GM12878 (cell line): ENCODE measurements at regions not wholly inside any gene's neighbourhood (a gene's known extent, or its start where the extent isn't known, plus 50 kb on each side); places are given as distances from the start of the nearest gene placed in this dataset.

ENCODE experiments used
- CEBPB ChIP-seq, 2 experiments: fragments of 150-350 bp in 1 of 2; IDR thresholded peaks; 2 replicates each; pipeline ENCODE4 v1.6.1; 2012 to 2014; ENCODE audit warnings: low read depth in 2 of 2, low read length in 2 of 2, borderline replicate concordance in 1 of 2, inconsistent platforms in 1 of 2
- CHD1 ChIP-seq: IDR thresholded peaks from 2 replicates; pipeline ENCODE4 v1.6.1; 2012; ENCODE audit warnings: low read depth, low read length, improper control_type of control experiment
- CHD4 ChIP-seq: fragments of 200-600 bp; sonication (generic); IDR thresholded peaks from 2 replicates; pipeline ENCODE4 v1.6.1; 2016; ENCODE audit warnings: mild to moderate bottlenecking
- EP300 ChIP-seq, 2 experiments: fragments of 150-350 bp in 1 of 2; IDR thresholded peaks; 2 replicates each; pipeline ENCODE4 v1.6.1; 2011 to 2012; ENCODE audit warnings: low read depth in 2 of 2, low read length in 2 of 2, borderline replicate concordance in 1 of 2, improper control_type of control experiment in 1 of 2, inconsistent platforms in 1 of 2; ENCODE audit not compliant: control insufficient read depth in 1 of 2
- EZH2 ChIP-seq: IDR thresholded peaks from 2 replicates; pipeline ENCODE4 v1.6.1; 2012; ENCODE audit warnings: low read depth, mild to moderate bottlenecking, control low read depth, inconsistent platforms, low read length, borderline replicate concordance; ENCODE audit not compliant: control insufficient read depth
- JUND ChIP-seq: IDR thresholded peaks from 2 replicates; pipeline ENCODE4 v1.6.1; 2012; ENCODE audit warnings: low read depth, mild to moderate bottlenecking, low read length, improper control_type of control experiment, moderate library complexity
- MYC ChIP-seq: IDR thresholded peaks from 2 replicates; pipeline ENCODE4 v1.6.1; 2011; ENCODE audit warnings: mild to moderate bottlenecking, low read length, moderate library complexity, inconsistent platforms; ENCODE audit not compliant: insufficient read depth, insufficient replicate concordance, insufficient read length, severe bottlenecking
- SPI1 ChIP-seq: IDR thresholded peaks from 2 replicates; pipeline ENCODE4 v1.6.1; 2011; ENCODE audit warnings: low read depth, mild to moderate bottlenecking, low read length, moderate library complexity, borderline replicate concordance; ENCODE audit not compliant: insufficient read depth
- ZNF217 ChIP-seq: fragments of 450-650 bp; IDR thresholded peaks from 2 replicates; pipeline ENCODE4 v1.6.1; 2017; ENCODE audit warnings: antibody characterized with exemption, mild to moderate bottlenecking
- TF ChIP-seq, protein P1 (sequence below), 3 experiments: IDR thresholded peaks in 2 of 3; conservative IDR thresholded peaks in 1 of 3; 2 replicates each; pipeline ENCODE4 v1.5.1; 2011; ENCODE audit warnings: low read depth in 3 of 3, low read length in 3 of 3, mild to moderate bottlenecking in 3 of 3, control low read depth in 2 of 3, moderate library complexity in 2 of 3, inconsistent platforms in 1 of 3, mixed read lengths in 1 of 3; ENCODE audit not compliant: control insufficient read depth in 2 of 3, insufficient read depth in 1 of 3; ENCODE audit errors: extremely low read depth in 1 of 3
- TF ChIP-seq, protein P2 (sequence below): IDR thresholded peaks from 2 replicates; pipeline ENCODE4 v1.6.1; 2012; ENCODE audit warnings: low read length, inconsistent platforms
- TF ChIP-seq, protein P3 (sequence below): fragments of 450-650 bp; IDR thresholded peaks from 2 replicates; pipeline ENCODE4 v1.6.1; 2017; ENCODE audit warnings: mild to moderate bottlenecking, moderate library complexity
- TF ChIP-seq, protein P4 (sequence below): IDR thresholded peaks from 2 replicates; pipeline ENCODE4 v1.6.1; 2012; ENCODE audit warnings: low read depth, low read length, improper control_type of control experiment

DNA sequence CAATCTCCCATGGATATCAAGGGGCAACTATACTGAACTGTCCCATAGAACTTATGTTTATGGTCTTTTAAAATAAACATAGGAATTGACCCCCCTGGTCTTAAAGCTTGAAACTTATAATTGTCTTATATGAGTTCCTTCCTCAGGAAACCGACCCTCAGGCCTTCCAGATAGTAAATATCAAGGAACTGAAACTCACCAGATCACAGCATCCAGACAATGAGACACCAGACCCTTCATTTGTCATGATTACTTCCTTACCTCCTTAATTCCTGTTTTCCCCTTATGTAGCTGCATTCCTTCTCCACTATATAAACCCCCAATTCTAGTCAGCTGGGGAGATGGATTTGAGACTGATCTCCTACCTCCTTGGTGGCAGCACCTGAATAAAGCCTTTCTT, 94.8 kb upstream of the GRPR start:
- TF ChIP-seq, protein P1, sequence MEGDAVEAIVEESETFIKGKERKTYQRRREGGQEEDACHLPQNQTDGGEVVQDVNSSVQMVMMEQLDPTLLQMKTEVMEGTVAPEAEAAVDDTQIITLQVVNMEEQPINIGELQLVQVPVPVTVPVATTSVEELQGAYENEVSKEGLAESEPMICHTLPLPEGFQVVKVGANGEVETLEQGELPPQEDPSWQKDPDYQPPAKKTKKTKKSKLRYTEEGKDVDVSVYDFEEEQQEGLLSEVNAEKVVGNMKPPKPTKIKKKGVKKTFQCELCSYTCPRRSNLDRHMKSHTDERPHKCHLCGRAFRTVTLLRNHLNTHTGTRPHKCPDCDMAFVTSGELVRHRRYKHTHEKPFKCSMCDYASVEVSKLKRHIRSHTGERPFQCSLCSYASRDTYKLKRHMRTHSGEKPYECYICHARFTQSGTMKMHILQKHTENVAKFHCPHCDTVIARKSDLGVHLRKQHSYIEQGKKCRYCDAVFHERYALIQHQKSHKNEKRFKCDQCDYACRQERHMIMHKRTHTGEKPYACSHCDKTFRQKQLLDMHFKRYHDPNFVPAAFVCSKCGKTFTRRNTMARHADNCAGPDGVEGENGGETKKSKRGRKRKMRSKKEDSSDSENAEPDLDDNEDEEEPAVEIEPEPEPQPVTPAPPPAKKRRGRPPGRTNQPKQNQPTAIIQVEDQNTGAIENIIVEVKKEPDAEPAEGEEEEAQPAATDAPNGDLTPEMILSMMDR (IDR thresholded peaks at IDR 0.05 in 2 of 3, conservative IDR thresholded peaks at IDR 0.05 in 1 of 3; ENCODE audit: control insufficient read depth in 2 of 3, extremely low read depth in 1 of 3, insufficient read depth in 1 of 3, low read depth in 3 of 3, low read length in 3 of 3), result no peak
- TF ChIP-seq ZNF217 (no peak), CHD4 (no peak), EZH2 (no peak), MYC (no peak), CHD1 (no peak), EP300 (IDR thresholded peaks at IDR 0.05; ENCODE audit: borderline replicate concordance in 1 of 2, control insufficient read depth in 1 of 2, low read depth in 2 of 2, low read length in 2 of 2) (no peak), CEBPB (IDR thresholded peaks at IDR 0.05; ENCODE audit: borderline replicate concordance in 1 of 2, low read depth in 2 of 2, low read length in 2 of 2) (no peak), SPI1 (no peak), JUND (no peak)
- TF ChIP-seq, protein P2, sequence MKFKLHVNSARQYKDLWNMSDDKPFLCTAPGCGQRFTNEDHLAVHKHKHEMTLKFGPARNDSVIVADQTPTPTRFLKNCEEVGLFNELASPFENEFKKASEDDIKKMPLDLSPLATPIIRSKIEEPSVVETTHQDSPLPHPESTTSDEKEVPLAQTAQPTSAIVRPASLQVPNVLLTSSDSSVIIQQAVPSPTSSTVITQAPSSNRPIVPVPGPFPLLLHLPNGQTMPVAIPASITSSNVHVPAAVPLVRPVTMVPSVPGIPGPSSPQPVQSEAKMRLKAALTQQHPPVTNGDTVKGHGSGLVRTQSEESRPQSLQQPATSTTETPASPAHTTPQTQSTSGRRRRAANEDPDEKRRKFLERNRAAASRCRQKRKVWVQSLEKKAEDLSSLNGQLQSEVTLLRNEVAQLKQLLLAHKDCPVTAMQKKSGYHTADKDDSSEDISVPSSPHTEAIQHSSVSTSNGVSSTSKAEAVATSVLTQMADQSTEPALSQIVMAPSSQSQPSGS, result no peak
- TF ChIP-seq, protein P3, sequence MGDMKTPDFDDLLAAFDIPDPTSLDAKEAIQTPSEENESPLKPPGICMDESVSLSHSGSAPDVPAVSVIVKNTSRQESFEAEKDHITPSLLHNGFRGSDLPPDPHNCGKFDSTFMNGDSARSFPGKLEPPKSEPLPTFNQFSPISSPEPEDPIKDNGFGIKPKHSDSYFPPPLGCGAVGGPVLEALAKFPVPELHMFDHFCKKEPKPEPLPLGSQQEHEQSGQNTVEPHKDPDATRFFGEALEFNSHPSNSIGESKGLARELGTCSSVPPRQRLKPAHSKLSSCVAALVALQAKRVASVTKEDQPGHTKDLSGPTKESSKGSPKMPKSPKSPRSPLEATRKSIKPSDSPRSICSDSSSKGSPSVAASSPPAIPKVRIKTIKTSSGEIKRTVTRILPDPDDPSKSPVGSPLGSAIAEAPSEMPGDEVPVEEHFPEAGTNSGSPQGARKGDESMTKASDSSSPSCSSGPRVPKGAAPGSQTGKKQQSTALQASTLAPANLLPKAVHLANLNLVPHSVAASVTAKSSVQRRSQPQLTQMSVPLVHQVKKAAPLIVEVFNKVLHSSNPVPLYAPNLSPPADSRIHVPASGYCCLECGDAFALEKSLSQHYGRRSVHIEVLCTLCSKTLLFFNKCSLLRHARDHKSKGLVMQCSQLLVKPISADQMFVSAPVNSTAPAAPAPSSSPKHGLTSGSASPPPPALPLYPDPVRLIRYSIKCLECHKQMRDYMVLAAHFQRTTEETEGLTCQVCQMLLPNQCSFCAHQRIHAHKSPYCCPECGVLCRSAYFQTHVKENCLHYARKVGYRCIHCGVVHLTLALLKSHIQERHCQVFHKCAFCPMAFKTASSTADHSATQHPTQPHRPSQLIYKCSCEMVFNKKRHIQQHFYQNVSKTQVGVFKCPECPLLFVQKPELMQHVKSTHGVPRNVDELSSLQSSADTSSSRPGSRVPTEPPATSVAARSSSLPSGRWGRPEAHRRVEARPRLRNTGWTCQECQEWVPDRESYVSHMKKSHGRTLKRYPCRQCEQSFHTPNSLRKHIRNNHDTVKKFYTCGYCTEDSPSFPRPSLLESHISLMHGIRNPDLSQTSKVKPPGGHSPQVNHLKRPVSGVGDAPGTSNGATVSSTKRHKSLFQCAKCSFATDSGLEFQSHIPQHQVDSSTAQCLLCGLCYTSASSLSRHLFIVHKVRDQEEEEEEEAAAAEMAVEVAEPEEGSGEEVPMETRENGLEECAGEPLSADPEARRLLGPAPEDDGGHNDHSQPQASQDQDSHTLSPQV, result no peak
- TF ChIP-seq, protein P4, sequence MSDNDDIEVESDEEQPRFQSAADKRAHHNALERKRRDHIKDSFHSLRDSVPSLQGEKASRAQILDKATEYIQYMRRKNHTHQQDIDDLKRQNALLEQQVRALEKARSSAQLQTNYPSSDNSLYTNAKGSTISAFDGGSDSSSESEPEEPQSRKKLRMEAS, result no peak
